ENCODE measurements at regions not wholly inside any gene's neighbourhood (a gene's known extent, or its start where the extent isn't known, plus 50 kb on each side); places are given as distances from the start of the nearest gene placed in this dataset.

DNA sequence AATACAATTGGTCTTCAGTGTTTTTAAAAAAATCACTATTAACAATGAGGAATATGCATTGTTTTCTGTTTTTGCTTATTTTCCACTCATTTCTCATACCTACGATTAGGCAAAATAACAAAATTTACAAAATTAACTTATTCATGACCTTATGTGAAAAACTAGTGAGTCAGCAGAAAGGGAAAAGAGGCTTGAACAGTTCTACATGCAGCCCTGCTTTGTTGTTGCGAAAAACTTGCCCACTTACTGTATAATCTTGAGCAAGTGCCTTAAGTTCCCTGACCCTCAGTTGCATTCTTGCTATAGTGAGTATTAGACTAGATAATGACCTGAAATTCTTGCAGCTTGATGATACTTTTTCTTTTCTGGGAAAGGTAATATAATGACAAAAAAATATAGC, 551.1 kb upstream of the BCHE start:
- CTCF ChIA-PET = no interaction called here
- dilution Hi-C loops (cut with HindIII; ENCODE audit: low sequenced_read_pairs, unreplicated experiment) = no loop called here
- H3K4me2 ChIP-seq (ENCODE audit: low read depth, low read length) = no peak overlapping the region

More for the DNA sequence above, 551.1 kb upstream of the BCHE start:
- in situ Hi-C loops (cut with MboI; ENCODE audit: low sequenced_read_pairs) = no loop called here
- Histone ChIP-seq H3K36me3 (ENCODE audit: control insufficient read depth, insufficient read depth, low read length) (no peaks in the 10 kb centered on the region), H3K23ac (ENCODE audit: low read depth, low read length) (no peak overlapping the region), H3K9me3 (ENCODE audit: control insufficient read depth, insufficient read depth, low read length) (no peaks in the 10 kb centered on the region), H4K20me1 (ENCODE audit: insufficient read depth, low read length) (no peaks in the 10 kb centered on the region), H3K18ac (ENCODE audit: low read depth, low read length) (no peak overlapping the region), H3K27me3 (ENCODE audit: control insufficient read depth, insufficient read depth, low read length) (no peaks in the 10 kb centered on the region), H2BK20ac (ENCODE audit: low read depth, low read length) (no peak overlapping the region), H3K9ac (ENCODE audit: low read depth, low read length) (no peak overlapping the region), H3K14ac (replicated peaks; ENCODE audit: low read depth, low read length) (no peak overlapping the region), H2BK120ac (ENCODE audit: low read depth, low read length) (no peak overlapping the region), H3K4me1 (ENCODE audit: control insufficient read depth, insufficient read depth, low read length) (no peaks in the 10 kb centered on the region), H4K8ac (ENCODE audit: low read depth in 2 of 2, low read length in 2 of 2) (no peak overlapping the region), H4K91ac (ENCODE audit: insufficient read depth, low read depth, low read length) (no peak overlapping the region), H4K5ac (ENCODE audit: low read depth, low read length) (no peak overlapping the region), H2AFZ (replicated peaks; ENCODE audit: low read length, poor library complexity) (no peak overlapping the region), H3K79me1 (ENCODE audit: low read depth in 1 of 2, low read length in 2 of 2) (no peaks in the 10 kb centered on the region), H2BK15ac (ENCODE audit: low read depth, low read length) (no peak overlapping the region), H3K4ac (ENCODE audit: low read depth, low read length) (no peak overlapping the region), H2BK5ac (ENCODE audit: low read depth, low read length, poor library complexity, severe bottlenecking) (no peak overlapping the region), H2AK5ac (ENCODE audit: low read depth, low read length) (no peak overlapping the region), H3K27ac (ENCODE audit: insufficient read depth, low read length) (no peak overlapping the region), H3K9me1 (ENCODE audit: insufficient read depth, low read length) (no peaks in the 10 kb centered on the region), H2AK9ac (replicated peaks; ENCODE audit: low read depth, low read length, poor library complexity) (no peak overlapping the region), H3K56ac (ENCODE audit: extremely low read depth, insufficient read depth, low read length) (no peak overlapping the region), H3K4me3 (ENCODE audit: insufficient read depth, low read depth, low read length) (no peak overlapping the region)
- POLR2A ChIA-PET (ENCODE audit: unreplicated experiment) = no interaction called here
- no peak for ATAC-seq (ENCODE audit: low read depth)
- TF ChIP-seq MAZ (IDR thresholded peaks at IDR 0.05; ENCODE audit: borderline replicate concordance, low read depth, low read length) = no peak
- peak; percentile 82 for TF ChIP-seq MAFK (IDR thresholded peaks at IDR 0.05; ENCODE audit: low read depth, low read length)
- no CpG with 5 or more reads among the region's 2 CpGs for WGBS, 2 experiments (ENCODE audit: extremely low coverage in 2 of 2, insufficient read length in 1 of 2)
- no TSS peak for BruUV-seq (replicated peaks)
- no peak for DNase-seq
- intact Hi-C loops (cut with micrococcal nuclease) = no loop called here

Measured in IMR-90 (cell line).